HG03469 (cell line): ENCODE measurements at regions not wholly inside any gene's neighbourhood (a gene's known extent, or its start where the extent isn't known, plus 50 kb on each side); places are given as distances from the start of the nearest gene placed in this dataset.

Experiments used
- ATAC-seq: cut with Tn5 transposase; IDR thresholded peaks from one replicate; pipeline ENCODE4 v1.9.1; 2021; ENCODE audit warnings: mild to moderate bottlenecking, moderate library complexity, moderate number of reproducible peaks; ENCODE audit not compliant: unreplicated experiment

DNA sequence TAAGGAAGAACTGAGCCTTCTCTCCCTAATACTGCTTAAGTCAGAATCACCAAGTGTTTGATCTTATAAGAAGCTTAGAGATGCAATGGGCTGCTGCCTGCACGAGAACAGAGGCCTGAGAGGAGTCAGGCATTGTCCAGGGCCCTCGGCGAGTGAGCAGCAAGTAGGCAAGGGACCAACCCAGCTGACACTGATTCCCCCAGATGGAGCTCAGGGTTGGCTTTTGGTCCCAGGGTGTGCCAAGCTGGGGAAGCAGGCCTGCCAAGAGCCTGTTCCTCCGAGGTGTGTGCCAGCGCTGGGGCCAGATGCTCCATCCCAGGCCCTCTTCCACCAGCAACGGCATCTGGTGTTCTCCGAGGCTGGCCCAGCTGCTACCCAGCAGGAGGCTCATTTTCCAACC is 222.0 kb upstream of the ZMIZ1 start:
- no peak for ATAC-seq

DNA sequence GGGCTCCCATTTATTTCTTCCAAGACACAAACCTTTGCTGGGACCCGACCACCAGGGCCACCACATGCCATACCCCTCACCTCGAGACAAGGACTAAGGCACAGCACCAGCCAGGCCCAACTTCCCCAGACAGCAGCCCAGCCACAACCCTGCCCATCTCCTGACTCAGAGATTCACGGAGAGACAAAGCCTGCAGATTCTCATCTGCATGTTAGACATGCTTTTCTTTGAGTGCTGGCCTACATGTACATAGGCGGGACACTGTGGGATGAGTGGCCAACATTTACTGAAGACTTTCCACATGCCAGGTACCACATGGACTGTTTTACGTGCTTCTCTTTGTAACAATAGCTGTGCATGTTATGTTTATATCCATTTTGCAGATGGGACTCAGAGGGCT is 221.3 kb upstream of the ZMIZ1 start:
- ATAC-seq = no peak

DNA sequence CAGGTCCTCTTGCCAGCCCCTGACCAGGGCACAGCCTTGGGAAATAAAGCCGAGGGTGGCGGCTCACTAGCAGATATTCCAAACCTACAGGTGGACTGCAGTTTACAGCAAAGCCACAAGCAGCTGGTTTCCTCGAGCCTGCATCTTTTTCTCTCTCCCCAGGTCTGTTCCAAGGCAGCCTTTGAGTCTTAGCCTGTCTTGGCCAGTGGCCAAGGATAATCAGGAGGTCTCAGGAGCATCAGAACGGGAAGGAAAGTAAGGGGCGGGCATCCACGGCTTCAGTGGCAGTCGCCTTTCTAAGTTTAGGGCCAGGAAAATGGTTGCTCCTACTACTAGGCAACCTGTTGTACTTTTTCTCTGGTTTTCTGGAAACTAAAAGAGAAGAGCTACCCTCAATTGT is 219.7 kb upstream of the ZMIZ1 start:
- ATAC-seq = no peak

DNA sequence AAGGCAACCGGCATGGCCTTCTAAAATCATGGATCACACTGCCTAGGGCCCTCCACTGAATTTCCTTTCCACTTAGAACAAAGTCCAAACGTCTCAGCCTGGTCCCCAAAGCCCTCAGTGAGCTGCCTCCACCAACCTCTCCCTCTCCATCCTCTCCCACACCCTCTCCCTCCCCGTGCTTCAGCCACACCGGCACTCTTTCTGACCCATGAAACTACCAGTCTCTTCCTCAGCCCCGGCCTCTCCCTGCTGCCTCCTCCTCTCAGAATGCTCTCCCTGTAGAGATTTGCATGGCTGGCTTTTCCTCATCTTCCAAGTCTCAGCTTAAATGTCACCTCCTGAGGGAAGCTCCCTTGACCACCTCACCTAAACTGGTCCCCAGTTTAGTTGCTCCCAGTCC is 219.0 kb upstream of the ZMIZ1 start:
- ATAC-seq = no peak

DNA sequence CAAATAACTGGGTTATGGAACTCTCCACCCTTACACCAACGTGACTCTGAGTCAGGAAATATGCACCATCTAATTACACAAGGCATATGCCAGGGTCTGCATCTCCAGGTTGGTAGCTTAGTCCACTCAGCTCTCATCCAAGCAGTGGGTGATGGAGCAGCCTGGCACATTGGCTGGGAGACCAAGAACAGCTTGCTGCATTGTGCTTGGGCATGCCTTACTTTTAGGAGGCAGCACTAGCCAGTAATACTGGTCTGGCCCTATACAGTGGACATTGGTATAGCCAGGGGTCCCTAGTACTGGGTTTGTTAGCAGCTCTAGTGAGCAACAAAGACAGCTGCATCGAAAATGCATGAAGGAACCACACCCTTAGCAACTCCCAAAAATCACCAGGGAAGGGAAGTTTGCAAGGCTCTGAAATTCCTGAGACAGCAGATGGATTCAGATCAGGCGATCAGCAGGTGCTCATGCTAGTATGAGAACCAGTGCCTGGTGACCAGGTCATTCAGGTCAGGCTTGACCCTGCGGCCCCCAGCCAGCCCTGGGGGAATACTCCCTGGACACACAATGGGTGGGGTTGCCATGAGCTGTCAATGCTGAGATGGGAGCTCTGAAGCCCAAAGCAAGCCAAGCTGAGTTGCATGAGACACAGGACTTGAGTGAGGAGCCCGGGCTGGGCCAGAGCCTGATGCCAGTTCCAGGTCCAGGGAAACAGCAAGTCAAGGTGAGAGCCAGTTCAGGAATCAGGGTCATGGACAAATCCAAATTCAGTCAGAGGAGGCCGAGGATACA is 217.9 kb upstream of the ZMIZ1 start:
- no peak for ATAC-seq

DNA sequence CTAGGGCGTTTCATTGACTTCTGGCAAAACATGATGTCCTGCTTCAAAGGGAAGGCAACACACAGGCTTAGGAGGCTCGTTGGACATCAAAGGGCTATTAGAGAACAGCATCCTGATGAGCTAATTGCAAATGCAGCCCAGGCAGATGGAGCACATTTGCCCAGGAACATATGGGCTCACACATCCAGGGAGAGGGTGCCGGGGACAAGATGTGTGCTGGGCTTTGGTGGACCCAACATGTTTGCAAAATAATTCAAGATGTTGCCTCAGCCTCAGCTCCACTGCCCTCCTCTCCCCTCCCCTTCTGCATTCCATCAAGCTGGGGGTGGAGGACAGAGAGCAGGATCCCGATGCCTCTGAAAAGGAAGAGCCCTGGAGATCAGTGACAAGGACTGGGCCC is 217.1 kb upstream of the ZMIZ1 start:
- no peak for ATAC-seq

DNA sequence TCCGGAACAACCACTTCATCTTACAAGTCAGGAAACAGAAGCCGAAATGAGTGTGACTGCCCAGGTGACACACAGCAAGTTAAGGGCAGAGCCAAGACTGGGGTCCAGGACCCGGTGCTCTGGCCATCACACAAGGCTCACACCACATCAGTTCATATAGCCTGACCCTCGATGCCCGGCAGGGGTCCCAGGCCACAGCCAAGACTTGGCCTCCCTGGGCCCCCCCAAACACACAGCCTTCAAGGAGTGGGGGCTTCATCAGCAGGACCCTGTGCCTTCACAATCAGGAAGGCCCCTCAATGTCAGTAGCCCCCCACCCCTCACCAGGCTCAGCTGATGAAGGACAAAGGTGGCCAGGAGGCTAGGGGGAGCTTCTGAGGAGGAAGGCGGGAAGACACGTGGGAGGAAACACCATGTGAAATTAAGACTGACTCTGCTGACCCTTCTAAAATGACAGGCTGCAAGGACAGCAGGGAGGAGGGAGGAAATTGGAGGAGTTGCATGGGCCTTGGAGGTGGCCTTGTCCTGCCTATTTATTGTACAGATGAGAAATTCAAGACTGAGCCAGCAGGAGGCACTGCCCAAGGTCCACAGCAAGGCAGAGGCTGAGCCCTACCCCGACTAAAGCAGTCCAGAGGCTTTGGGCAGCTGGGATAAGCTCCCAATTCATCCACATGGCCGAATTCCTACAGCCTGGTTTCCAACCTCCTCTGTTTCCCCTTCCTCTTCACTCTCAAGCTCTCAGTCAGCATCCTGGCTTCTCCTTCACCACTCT is 216.1 kb upstream of the ZMIZ1 start:
- no peak for ATAC-seq

DNA sequence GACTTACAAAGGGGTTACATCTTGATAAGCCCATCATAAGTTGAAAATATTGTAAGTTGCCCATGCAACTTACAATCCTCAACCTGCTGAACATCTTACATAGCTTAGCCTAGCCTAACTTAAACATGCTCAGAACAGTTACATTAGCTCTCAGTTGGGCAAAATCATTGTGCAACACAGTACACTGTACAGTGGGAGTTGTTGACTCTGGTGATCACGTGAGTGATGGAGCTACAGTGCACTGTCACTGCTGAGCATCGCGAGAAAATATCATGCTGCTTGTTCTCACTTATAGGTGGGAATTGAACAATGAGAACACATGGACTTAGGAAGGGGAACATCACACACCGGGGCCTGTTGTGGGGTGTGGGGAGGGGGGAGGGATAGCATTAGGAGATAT is 214.9 kb upstream of the ZMIZ1 start:
- no peak for ATAC-seq

DNA sequence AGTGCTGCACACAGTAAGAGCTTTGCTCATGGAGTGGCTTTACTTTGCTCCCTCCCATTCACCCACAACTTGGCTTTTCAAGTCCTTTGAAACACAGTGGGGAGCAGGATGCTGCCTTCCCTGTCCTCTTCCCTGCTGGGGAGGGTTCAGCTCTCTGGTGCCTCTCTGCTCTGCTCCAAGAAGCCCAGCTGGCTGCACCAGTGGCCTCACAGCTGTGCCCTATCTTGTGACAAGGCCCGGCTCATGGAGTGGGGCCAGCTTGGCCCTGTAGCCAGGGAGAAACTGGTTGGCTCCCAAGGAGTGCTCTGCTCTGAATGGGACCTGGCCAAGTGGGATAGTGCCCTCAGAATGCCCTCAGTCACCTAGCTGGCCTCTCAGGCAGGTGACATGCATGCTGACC is 212.3 kb upstream of the ZMIZ1 start:
- no peak for ATAC-seq

DNA sequence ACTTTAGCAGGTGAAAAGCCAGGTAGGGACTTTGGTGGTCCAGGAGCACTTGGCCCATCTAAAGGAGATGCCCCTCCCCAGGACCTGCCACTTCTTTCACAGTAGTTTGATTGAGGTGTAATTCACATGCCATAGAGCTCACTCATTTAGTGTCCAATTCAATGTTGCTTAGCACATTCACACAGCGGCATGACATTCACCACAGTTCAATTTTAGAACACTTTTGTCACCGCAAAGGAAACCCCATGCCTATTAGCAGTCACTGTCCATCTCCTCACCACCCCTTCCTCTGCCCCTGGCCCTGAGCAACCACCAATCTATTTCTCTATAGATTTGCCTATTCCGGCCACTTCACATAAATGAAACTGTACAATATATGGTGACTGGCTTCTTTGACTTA is 211.6 kb upstream of the ZMIZ1 start:
- ATAC-seq = no peak

DNA sequence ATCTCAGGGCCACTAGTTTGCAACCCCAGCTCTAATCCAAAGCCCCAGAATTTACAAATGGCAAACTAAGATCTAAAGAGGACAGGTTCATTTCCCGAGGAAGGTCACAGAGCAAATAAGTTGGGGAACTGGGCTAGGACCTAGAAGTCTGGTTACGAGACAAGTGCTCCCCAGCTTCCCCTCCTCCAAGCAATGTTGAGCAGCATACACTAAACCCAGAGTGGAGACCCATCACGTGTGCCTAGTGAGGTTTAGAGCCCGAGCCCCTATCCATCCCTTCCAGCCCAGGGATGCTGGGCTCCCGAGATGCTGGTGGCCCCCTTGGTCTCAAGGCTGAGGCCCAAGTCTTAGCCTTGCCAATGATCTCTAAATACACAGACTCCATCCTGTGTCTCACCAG is 209.5 kb upstream of the ZMIZ1 start:
- no peak for ATAC-seq

DNA sequence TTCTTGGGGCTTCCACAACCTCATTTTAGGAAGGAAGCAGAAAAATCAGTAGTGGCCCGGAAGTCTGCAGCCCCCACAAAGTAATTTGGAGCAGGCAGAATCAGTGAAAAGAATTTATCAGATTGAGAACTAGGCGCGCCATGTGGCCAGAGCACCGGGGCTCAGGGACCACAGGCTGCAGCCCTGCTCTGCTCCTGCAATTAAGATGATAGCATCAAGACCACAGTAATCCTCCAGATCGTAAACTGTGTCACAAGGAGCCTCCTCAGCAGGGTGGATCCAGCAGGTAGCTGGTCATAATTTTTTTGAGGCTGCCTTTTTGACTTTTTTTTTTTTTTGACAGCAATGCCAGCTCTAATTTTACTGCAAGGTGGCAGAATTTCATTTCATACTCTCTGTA is 209.0 kb upstream of the ZMIZ1 start:
- ATAC-seq = no peak

DNA sequence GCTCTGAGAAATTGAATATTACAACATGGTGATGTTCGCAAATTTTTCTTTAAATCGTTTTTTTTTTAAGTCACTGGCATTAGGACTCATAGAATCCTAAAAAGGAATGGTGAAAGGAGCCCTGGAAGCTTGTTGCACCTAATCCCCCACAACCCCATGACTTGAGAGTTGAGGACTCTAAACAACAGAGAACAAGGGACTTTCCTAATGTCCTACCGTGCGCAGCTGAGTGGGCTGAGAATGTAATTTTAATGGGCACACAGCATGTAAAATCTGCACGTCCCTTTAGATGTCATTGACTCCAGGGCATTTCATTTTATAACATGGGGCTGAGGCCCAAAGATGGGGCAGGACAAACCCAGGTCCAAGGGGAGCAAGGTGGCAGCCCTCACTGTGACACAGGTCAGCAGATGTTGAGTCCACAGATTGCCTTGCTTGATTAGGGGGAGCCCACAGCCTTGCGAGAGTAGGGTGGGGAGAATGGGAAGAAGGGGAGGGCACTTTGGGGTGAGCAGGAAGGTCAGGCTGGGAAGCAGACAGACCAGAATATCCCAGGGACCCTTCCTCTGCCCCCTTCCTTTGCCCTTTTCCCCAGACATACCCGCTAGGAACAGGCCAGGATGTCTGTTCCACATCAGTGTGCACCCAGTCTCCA is 208.4 kb upstream of the ZMIZ1 start:
- ATAC-seq = no peak

DNA sequence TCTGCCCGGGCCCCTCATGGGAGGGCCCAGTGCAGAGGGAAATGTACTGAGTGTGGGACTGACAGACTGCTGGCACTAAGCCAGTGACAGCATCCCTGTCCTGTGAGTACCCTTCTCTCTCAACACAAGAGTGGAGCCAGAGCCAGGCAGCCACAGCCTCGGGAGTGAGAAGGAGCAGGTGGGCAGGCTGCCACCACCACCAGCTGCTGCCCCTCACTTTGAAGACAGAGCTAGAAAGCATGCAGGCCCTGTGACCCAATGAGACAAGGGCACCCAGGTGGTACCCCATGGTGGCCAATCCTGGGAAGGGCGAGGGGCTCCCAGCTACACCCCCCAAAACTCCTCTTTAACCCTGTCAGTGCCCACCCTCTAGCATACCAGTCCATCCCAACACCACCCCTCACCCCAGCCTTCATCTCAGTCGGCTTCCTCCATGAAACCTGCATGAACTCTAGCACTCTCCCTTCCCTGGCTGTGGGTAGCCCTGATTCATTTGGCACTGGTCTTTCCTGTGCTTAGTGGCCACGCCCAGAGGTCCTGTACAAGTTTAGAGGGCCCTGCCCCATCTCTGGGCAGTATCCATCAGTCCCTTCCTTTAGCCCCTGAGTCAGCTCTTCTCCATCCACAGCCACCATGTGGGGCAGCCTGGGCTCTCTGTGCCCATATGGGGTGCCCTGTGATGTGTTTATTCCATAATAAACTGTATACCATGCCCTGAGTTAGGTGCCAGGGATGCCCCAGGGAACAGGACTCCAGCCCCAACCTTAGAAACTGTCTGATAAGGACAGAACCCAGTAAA is 207.0 kb upstream of the ZMIZ1 start:
- ATAC-seq = no peak

DNA sequence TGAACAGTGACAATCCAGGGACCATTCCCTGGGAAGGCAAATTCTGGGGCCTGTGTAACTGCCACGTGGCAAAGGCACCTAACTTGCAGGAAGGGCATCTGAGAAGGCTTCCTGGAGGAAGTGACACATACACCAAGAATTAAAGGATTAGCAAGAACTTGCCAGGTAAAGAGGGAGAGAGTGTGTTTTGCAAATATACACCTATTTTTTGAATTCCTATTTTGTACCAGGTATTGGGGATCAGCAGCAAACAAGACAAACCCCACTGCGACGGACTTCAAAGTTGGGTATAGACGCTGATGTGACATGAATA is 206.5 kb upstream of the ZMIZ1 start:
- no peak for ATAC-seq

DNA sequence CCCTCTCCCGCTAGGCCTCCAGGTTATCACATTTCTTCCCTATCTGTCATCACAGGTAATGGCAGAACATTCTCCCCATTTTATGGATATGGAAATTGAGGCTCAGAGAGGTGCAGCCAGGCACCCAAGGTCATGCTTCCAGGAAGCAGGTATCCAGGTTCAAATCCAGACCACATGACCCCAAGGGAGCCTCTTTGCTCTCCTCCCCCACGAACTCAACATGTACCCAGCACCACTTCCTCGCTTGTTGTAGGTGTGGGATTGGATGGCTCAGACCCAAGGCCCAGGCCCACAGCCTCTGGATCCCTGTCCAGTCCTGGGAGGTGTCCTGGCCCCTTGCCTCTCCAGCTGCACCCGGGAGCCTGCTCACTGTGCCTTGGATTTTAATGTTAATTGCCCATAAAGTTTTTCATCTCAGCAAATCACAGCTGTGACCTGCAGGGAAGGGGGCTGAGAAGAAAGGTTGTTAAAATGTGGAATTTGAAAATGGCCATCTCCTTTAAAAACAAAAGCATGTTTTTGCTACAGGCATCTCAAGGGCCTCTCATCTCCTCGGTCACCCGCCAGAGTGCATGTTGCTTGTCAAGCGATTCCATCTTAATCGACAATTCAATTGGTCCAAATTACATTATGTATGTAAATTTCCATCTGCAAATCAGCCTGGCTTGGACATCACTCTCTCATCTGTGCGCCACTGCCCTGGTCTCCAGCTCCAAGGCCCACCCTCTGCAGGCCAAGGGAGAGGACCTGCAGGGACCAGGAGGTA is 205.4 kb upstream of the ZMIZ1 start:
- no peak for ATAC-seq

DNA sequence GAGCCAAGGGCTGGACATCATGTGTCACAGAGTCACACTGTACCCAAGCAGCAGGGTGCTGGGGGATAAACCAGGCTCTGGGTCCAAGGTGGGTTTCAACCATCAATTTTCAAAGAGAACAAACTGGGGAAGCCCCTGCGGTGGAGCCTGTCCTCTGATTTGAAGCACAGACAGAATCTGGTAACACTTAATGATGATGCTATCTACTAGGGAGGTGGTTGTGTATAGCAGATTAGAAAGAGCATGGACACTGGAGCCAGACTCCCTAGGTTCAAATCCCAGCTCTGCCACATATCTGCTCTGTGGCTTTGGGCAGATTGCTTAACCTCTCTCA is 204.9 kb upstream of the ZMIZ1 start:
- no peak for ATAC-seq

DNA sequence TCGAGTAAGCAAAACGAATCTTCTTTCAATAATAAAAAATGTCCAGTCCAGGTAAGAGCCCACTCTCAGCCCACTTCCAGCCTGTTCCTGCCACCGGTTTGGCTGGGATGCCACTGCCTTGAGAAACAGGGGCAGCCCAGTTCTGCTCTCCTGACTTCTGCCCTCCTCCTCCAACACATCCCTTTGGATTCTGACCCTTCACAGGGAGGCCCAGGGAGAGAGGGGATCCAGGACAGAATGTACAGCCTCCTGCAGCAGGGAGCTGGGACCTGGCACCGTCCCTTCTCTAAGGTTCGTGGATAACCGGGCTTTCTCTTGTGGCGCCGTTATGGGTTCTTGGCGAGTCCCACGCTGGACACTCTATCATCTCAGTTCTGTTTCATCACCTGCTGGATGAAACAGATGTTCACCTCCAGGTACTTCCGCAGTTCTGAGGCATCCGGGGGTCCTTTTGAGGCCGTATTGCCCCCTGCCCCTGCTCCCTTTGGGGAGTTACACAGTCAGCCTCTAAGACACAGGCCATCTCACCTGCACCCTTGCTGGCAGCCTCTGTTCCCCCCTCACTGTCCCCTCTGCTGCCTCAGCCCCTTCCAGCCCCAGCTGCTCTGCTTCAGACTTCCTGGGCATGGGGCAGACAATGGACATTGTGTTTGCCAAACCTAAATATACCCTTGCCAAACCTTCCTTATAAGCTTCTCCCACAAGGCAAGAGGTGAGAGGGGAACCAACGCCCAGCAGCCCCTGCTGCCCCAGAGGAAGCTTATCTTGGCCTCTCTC is 203.8 kb upstream of the ZMIZ1 start:
- no peak for ATAC-seq

DNA sequence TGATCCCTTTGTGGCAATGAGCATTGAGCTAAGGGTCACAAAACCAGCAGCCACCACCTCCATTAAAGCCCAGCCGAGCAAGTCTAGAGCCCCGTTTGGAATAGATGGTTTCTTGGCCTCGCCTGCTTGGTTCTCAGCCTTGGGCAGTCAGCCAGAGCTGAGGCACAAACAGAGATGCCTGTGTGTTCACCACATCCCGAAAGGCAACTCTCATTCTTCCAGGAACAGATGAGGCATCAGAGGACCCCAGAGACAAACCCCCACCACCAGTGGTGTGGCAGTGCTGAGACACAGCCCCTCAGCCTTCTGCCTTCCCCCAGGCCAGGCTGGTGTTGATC is 203.3 kb upstream of the ZMIZ1 start:
- no peak for ATAC-seq
